HepG2 (cell line): ENCODE measurements at regions not wholly inside any gene's neighbourhood (a gene's known extent, or its start where the extent isn't known, plus 50 kb on each side); places are given as distances from the start of the nearest gene placed in this dataset.

Experiments
- BHLHE40 ChIP-seq: IDR thresholded peaks from 2 replicates; pipeline ENCODE4 v1.6.1; 2011; ENCODE audit warnings: low read length, improper control_type of control experiment
- CEBPB ChIP-seq: IDR thresholded peaks from 2 replicates; pipeline ENCODE4 v1.6.1; 2011; ENCODE audit warnings: low read depth, low read length, improper control_type of control experiment, borderline replicate concordance
- CTCF ChIP-seq: sonication (generic); formaldehyde crosslinking; IDR thresholded peaks from 2 replicates; pipeline ENCODE4 v1.5.0; 2020; ENCODE audit warnings: mild to moderate bottlenecking, missing genetic modification reagents, moderate library complexity
- DR1 ChIP-seq: sonication (generic); formaldehyde crosslinking; IDR thresholded peaks from 2 replicates; pipeline ENCODE4 v1.8.0; 2021; ENCODE audit warnings: mild to moderate bottlenecking, missing genetic modification reagents, inconsistent platforms
- EP300 ChIP-seq, 3 experiments: sonication (generic) in 1 of 3; formaldehyde crosslinking in 1 of 3; IDR thresholded peaks; 2 replicates each; pipeline versions ENCODE4 v1.5.1 to v1.6.1; 2011 to 2020; ENCODE audit warnings: low read depth in 2 of 3, low read length in 2 of 3, borderline replicate concordance in 1 of 3, improper control_type of control experiment in 1 of 3, mild to moderate bottlenecking in 1 of 3, missing genetic modification reagents in 1 of 3, moderate library complexity in 1 of 3
- ESRRA ChIP-seq: sonication (generic); formaldehyde crosslinking; IDR thresholded peaks from 2 replicates; pipeline ENCODE4 v1.5.1; 2020; ENCODE audit warnings: mild to moderate bottlenecking, low read depth, missing genetic modification reagents
- FOXK2 ChIP-seq: fragments of 450-650 bp; IDR thresholded peaks from 2 replicates; pipeline ENCODE4 v1.6.1; 2016
- KAT2B ChIP-seq: fragments of 150-350 bp; IDR thresholded peaks from 2 replicates; pipeline ENCODE4 v1.6.1; 2014; ENCODE audit warnings: low read depth, low read length, borderline replicate concordance
- SYNCRIP ChIP-seq: fragments of 200-400 bp; formaldehyde crosslinking; IDR thresholded peaks from 2 replicates; pipeline ENCODE4 v1.6.1; 2018; ENCODE audit warnings: mild to moderate bottlenecking, low read depth, low read length; ENCODE audit not compliant: insufficient read depth
- ZBTB8A ChIP-seq: sonication (generic); formaldehyde crosslinking; IDR thresholded peaks from 2 replicates; pipeline ENCODE4 v1.4.0; 2020; ENCODE audit warnings: mild to moderate bottlenecking, low read depth, missing genetic modification reagents, borderline replicate concordance
- ZNF205 ChIP-seq: IDR thresholded peaks from 2 replicates; pipeline ENCODE4 v1.6.1; 2018; ENCODE audit warnings: missing biosample characterization, missing genetic modification reagents
- ZNF512 ChIP-seq: sonication (generic); formaldehyde crosslinking; IDR thresholded peaks from 2 replicates; pipeline ENCODE4 v1.4.0; 2020; ENCODE audit warnings: mild to moderate bottlenecking, missing genetic modification reagents
- TF ChIP-seq, protein P1 (sequence below): sonication (generic); formaldehyde crosslinking; IDR thresholded peaks from 2 replicates; pipeline ENCODE4 v1.5.1; 2020; ENCODE audit warnings: missing genetic modification reagents, mild to moderate bottlenecking, borderline replicate concordance
- TF ChIP-seq, protein P2 (sequence below): sonication (generic); formaldehyde crosslinking; IDR thresholded peaks from 2 replicates; pipeline ENCODE4 v1.4.0; 2020; ENCODE audit warnings: missing genetic modification reagents

DNA sequence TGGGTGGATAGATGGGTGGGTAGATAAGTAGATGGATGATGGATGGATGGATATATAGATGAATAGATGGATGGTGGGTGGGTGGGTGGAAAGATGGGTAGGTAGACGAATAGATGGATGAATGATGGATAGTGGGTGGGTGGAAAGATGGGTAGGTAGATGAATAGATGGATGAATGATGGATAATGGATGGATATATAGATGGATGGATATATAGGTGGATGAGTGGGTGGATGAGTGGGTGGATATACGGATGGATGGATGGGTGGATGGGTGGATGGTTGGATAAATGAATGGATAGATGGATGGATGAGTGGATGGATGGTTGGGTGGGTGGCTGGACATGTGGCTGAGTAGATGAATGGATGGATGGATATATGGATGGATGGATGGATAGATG lies 53.1 kb upstream of the THY1 start:
- no peak for TF ChIP-seq CTCF (CRISPR knock-in tag)
- TF ChIP-seq, protein P1, sequence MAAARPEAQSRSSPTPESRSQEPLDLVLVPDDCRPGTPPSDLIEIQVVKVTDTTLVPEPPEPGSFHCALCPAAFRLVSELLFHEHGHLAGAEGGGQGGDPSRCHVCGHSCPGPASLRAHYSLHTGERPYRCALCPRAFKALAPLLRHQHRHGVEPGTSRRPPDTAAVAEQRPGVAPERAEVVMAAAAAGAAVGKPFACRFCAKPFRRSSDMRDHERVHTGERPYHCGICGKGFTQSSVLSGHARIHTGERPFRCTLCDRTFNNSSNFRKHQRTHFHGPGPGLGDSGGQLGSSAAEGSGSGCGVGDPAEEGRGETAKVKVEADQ (CRISPR knock-in tag), result no peak
- TF ChIP-seq KAT2B, result no peak
- no peak for TF ChIP-seq DR1 (CRISPR knock-in tag)
- TF ChIP-seq ZNF205 (CRISPR knock-in tag), result no peak
- no peak for TF ChIP-seq FOXK2
- TF ChIP-seq ZBTB8A (CRISPR knock-in tag), result no peak
- TF ChIP-seq SYNCRIP, result no peak
- TF ChIP-seq EP300 (IDR thresholded peaks at IDR 0.05; ENCODE audit: low read depth in 2 of 2, low read length in 2 of 2), result no peak
- no peak for TF ChIP-seq EP300 (CRISPR knock-in tag; IDR thresholded peaks at IDR 0.05; ENCODE audit: borderline replicate concordance)
- no peak for TF ChIP-seq BHLHE40
- TF ChIP-seq ZNF512 (CRISPR knock-in tag), result no peak
- TF ChIP-seq, protein P2, sequence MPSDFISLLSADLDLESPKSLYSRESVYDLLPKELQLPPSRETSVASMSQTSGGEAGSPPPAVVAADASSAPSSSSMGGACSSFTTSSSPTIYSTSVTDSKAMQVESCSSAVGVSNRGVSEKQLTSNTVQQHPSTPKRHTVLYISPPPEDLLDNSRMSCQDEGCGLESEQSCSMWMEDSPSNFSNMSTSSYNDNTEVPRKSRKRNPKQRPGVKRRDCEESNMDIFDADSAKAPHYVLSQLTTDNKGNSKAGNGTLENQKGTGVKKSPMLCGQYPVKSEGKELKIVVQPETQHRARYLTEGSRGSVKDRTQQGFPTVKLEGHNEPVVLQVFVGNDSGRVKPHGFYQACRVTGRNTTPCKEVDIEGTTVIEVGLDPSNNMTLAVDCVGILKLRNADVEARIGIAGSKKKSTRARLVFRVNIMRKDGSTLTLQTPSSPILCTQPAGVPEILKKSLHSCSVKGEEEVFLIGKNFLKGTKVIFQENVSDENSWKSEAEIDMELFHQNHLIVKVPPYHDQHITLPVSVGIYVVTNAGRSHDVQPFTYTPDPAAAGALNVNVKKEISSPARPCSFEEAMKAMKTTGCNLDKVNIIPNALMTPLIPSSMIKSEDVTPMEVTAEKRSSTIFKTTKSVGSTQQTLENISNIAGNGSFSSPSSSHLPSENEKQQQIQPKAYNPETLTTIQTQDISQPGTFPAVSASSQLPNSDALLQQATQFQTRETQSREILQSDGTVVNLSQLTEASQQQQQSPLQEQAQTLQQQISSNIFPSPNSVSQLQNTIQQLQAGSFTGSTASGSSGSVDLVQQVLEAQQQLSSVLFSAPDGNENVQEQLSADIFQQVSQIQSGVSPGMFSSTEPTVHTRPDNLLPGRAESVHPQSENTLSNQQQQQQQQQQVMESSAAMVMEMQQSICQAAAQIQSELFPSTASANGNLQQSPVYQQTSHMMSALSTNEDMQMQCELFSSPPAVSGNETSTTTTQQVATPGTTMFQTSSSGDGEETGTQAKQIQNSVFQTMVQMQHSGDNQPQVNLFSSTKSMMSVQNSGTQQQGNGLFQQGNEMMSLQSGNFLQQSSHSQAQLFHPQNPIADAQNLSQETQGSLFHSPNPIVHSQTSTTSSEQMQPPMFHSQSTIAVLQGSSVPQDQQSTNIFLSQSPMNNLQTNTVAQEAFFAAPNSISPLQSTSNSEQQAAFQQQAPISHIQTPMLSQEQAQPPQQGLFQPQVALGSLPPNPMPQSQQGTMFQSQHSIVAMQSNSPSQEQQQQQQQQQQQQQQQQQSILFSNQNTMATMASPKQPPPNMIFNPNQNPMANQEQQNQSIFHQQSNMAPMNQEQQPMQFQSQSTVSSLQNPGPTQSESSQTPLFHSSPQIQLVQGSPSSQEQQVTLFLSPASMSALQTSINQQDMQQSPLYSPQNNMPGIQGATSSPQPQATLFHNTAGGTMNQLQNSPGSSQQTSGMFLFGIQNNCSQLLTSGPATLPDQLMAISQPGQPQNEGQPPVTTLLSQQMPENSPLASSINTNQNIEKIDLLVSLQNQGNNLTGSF, result no peak
- TF ChIP-seq ESRRA, result no peak
- TF ChIP-seq CEBPB, result no peak
